ENCODE measurements at regions not wholly inside any gene's neighbourhood (a gene's known extent, or its start where the extent isn't known, plus 50 kb on each side); places are given as distances from the start of the nearest gene placed in this dataset.

GRCh38 chr1:98480271-98480670 is 181.2 kb upstream of the SNX7 start:
- H3K9me3 ChIP-seq (ENCODE audit: control insufficient read depth, insufficient read depth, low read depth, low read length), result no peaks in the 10 kb centered on the region
- no peak overlapping the region for H3K4me3 ChIP-seq (ENCODE audit: low read depth, low read length)
- no peaks in the 10 kb centered on the region for H3K36me3 ChIP-seq (ENCODE audit: control insufficient read depth in 2 of 2, insufficient read depth in 1 of 2, low read length in 2 of 2)
- ChIA-PET POLR2A (no interaction called here), CTCF (interaction anchor here (0.6 to 2.2 kb wide), 3 partner anchors 12 to 369 kb away, joined by 4 to 5 read pairs (median 5); no protein-coding TSS in a partner anchor)
- H3K4me1 ChIP-seq (ENCODE audit: control insufficient read depth, insufficient read depth, low read length), result no peaks in the 10 kb centered on the region
- no peak for TF ChIP-seq ZNF404 (tag by site-specific recombination; IDR thresholded peaks at IDR 0.05)
- TF ChIP-seq ZNF335 (tag by site-specific recombination; conservative IDR thresholded peaks at IDR 0.05), result no peak
- no peak for TF ChIP-seq FEZF1 (tag by site-specific recombination; IDR thresholded peaks at IDR 0.05)
- no peak for TF ChIP-seq KLF1 (tag by site-specific recombination; IDR thresholded peaks at IDR 0.05)
- no peak for TF ChIP-seq ZNF48 (tag by site-specific recombination; IDR thresholded peaks at IDR 0.05)
- no peak for TF ChIP-seq SCRT2 (tag by site-specific recombination; IDR thresholded peaks at IDR 0.05)
- no peak for TF ChIP-seq ZNF473 (tag by site-specific recombination; IDR thresholded peaks at IDR 0.05)
- TF ChIP-seq GFI1B (tag by site-specific recombination; IDR thresholded peaks at IDR 0.05), result no peak
- no peak for TF ChIP-seq ZNF214 (tag by site-specific recombination; IDR thresholded peaks at IDR 0.05; ENCODE audit: borderline replicate concordance)
- no peak for TF ChIP-seq KLF10 (tag by site-specific recombination; IDR thresholded peaks at IDR 0.05)
- no peak for TF ChIP-seq ZNF518A (tag by site-specific recombination; conservative IDR thresholded peaks at IDR 0.05; ENCODE audit: low read depth)
- TF ChIP-seq ZXDB (tag by site-specific recombination; IDR thresholded peaks at IDR 0.05), result no peak
- TF ChIP-seq OSR2 (tag by site-specific recombination; IDR thresholded peaks at IDR 0.05), result no peak
- no peak for TF ChIP-seq ZFP69B (tag by site-specific recombination; IDR thresholded peaks at IDR 0.05)
- TF ChIP-seq ZSCAN30 (tag by site-specific recombination; IDR thresholded peaks at IDR 0.05), result no peak
- no peak for TF ChIP-seq ZNF292 (tag by site-specific recombination; IDR thresholded peaks at IDR 0.05; ENCODE audit: borderline replicate concordance, low read depth)
- H3K27ac ChIP-seq (ENCODE audit: extremely low read depth, low read depth, low read length), result no peak overlapping the region

DNA sequence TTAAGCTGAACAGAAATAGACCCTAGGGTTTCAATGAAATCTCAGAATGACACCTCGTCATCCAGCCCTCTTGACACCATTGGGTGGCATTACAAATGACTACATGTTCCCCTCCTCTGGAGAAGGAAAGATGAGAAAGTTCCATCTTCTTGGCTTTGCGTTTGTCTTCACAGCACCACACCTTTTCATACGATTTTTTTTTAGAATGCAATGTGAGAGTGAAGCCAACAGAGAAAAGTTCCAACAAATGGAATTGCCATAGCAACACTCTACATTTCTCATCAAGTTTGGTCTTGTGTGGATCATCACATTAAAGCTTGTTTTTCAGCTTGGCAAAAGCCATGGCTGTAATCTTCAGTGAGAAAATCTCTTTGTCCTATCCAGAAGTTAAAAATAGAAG is 183.4 kb upstream of the SNX7 start:
- POLR2A ChIA-PET, result no interaction called here
- Histone ChIP-seq H3K4me3 (ENCODE audit: low read depth, low read length) (no peak overlapping the region), H3K4me1 (ENCODE audit: control insufficient read depth, insufficient read depth, low read length) (no peaks in the 10 kb centered on the region), H3K27ac (ENCODE audit: extremely low read depth, low read depth, low read length) (no peak overlapping the region), H3K9me3 (ENCODE audit: control insufficient read depth, insufficient read depth, low read depth, low read length) (no peaks in the 10 kb centered on the region), H3K36me3 (ENCODE audit: control insufficient read depth in 2 of 2, insufficient read depth in 1 of 2, low read length in 2 of 2) (no peaks in the 10 kb centered on the region)
- CTCF ChIA-PET, result no interaction called here
- TF ChIP-seq ZNF354C (tag by site-specific recombination; IDR thresholded peaks at IDR 0.05; ENCODE audit: borderline replicate concordance, low read depth) (no peak), ZNF580 (tag by site-specific recombination; IDR thresholded peaks at IDR 0.05) (no peak), ZNF174 (tag by site-specific recombination; IDR thresholded peaks at IDR 0.05) (no peak), ZNF324 (tag by site-specific recombination; IDR thresholded peaks at IDR 0.05) (no peak), REST (tag by site-specific recombination; IDR thresholded peaks at IDR 0.05) (no peak), ZNF433 (tag by site-specific recombination; IDR thresholded peaks at IDR 0.05; ENCODE audit: low read depth) (no peak), ZNF777 (tag by site-specific recombination; IDR thresholded peaks at IDR 0.05; ENCODE audit: borderline replicate concordance) (no peak), MYNN (tag by site-specific recombination; IDR thresholded peaks at IDR 0.05; ENCODE audit: borderline replicate concordance) (no peak), ZNF362 (tag by site-specific recombination; IDR thresholded peaks at IDR 0.05) (no peak), ZBTB21 (tag by site-specific recombination; IDR thresholded peaks at IDR 0.05) (no peak), ZNF624 (tag by site-specific recombination; IDR thresholded peaks at IDR 0.05) (no peak), ZNF76 (tag by site-specific recombination; IDR thresholded peaks at IDR 0.05; ENCODE audit: borderline replicate concordance, low read depth) (no peak)
